ENCODE measurements at regions not wholly inside any gene's neighbourhood (a gene's known extent, or its start where the extent isn't known, plus 50 kb on each side); places are given as distances from the start of the nearest gene placed in this dataset.

DNA sequence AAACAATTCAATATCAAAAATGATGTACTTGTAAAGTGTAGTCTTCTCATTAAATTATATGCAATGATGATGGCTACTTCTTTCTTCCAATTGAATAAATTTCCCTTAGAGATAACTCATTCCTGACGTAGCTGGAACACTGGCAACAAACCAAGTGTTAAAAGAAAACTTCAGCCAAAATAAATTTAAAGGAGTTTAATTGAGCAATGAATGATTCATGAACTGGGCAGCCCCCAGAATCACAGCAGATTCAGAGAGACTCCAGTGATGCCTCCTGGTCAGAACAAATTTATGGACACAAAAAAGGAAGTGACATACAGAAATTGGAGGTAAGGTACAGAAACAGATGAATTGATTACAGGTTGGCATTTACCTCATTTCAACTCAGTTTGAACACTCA, 276.5 kb downstream of the DSC3 start:
- Histone ChIP-seq H3K9ac (ENCODE audit: control insufficient read depth, extremely low read depth, insufficient read depth, low read length) (no peak overlapping the region), H3K4me2 (ENCODE audit: control insufficient read depth, extremely low read depth, insufficient read depth, low read depth, low read length) (no peak overlapping the region), H3K36me3 (ENCODE audit: control insufficient read depth in 2 of 2, extremely low read depth in 1 of 2, insufficient read depth in 2 of 2, low read length in 2 of 2) (no peaks in the 10 kb centered on the region), H3K27me3 (ENCODE audit: control insufficient read depth, extremely low read depth, insufficient read depth, low read length) (no peaks in the 10 kb centered on the region), H3K9me3 (ENCODE audit: control insufficient read depth, low read depth, low read length) (no peaks in the 10 kb centered on the region), H2AFZ (ENCODE audit: control insufficient read depth, low read length) (no peak overlapping the region), H3K9me1 (ENCODE audit: control insufficient read depth, extremely low read depth, insufficient read depth, low read length) (no peaks in the 10 kb centered on the region), H3K79me2 (ENCODE audit: control insufficient read depth, insufficient read depth, low read length) (no peaks in the 10 kb centered on the region), H3K4me3 (ENCODE audit: control insufficient read depth in 2 of 3, extremely low read depth in 1 of 3, insufficient read depth in 2 of 3, low read depth in 1 of 3, low read length in 3 of 3) (no peak overlapping the region), H4K20me1 (ENCODE audit: control insufficient read depth, extremely low read depth, insufficient read depth, low read length) (no peaks in the 10 kb centered on the region), H3K4me1 (ENCODE audit: control insufficient read depth, extremely low read depth, insufficient read depth, low read length) (no peaks in the 10 kb centered on the region), H3K27ac (ENCODE audit: control insufficient read depth, insufficient read depth, low read length) (no peak overlapping the region)
- FAIRE-seq, result no peak
- TF ChIP-seq, protein P1, sequence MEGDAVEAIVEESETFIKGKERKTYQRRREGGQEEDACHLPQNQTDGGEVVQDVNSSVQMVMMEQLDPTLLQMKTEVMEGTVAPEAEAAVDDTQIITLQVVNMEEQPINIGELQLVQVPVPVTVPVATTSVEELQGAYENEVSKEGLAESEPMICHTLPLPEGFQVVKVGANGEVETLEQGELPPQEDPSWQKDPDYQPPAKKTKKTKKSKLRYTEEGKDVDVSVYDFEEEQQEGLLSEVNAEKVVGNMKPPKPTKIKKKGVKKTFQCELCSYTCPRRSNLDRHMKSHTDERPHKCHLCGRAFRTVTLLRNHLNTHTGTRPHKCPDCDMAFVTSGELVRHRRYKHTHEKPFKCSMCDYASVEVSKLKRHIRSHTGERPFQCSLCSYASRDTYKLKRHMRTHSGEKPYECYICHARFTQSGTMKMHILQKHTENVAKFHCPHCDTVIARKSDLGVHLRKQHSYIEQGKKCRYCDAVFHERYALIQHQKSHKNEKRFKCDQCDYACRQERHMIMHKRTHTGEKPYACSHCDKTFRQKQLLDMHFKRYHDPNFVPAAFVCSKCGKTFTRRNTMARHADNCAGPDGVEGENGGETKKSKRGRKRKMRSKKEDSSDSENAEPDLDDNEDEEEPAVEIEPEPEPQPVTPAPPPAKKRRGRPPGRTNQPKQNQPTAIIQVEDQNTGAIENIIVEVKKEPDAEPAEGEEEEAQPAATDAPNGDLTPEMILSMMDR (optimal IDR thresholded peaks at IDR 0.05 in 1 of 3, IDR thresholded peaks at IDR 0.05 in 1 of 3, conservative IDR thresholded peaks at IDR 0.05 in 1 of 3; ENCODE audit: extremely low read depth in 1 of 3, insufficient read depth in 2 of 3, low read length in 3 of 3), result no peak
- no peak for TF ChIP-seq EZH2 (IDR thresholded peaks at IDR 0.05; ENCODE audit: low read length)
- no peak for DNase-seq (ENCODE audit: low read depth, low spot score)
- dilution Hi-C loops (cut with MboI; ENCODE audit: extremely low pct_ligation_motif_present, low sequenced_read_pairs), result no loop called here

DNA sequence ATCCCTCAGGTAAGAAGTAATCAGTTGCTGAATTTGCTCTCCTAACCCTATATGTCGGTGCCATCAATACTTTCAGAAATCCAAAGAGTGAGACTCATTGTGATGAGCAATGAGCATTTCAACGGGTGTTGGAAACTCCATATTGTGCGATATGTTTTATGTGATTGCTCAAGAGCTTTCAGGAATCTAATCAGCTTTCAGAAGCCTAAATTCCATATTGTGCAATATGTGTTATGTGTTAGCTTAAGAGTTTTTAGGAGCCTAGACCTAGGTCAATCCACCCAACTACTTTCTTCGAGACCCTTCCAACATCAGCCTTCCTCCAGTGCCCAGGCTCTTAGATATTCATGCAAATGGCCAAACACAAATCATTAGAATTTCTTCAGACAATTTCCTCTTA, 277.3 kb downstream of the DSC3 start:
- H3K27me3 ChIP-seq (ENCODE audit: control insufficient read depth, extremely low read depth, insufficient read depth, low read length), result no peaks in the 10 kb centered on the region
- no peak overlapping the region for H2AFZ ChIP-seq (ENCODE audit: control insufficient read depth, low read length)
- dilution Hi-C loops (cut with MboI; ENCODE audit: extremely low pct_ligation_motif_present, low sequenced_read_pairs), result no loop called here
- no peak overlapping the region for H3K4me2 ChIP-seq (ENCODE audit: control insufficient read depth, extremely low read depth, insufficient read depth, low read depth, low read length)
- no peak overlapping the region for H3K9ac ChIP-seq (ENCODE audit: control insufficient read depth, extremely low read depth, insufficient read depth, low read length)
- no peak overlapping the region for H3K4me3 ChIP-seq (ENCODE audit: control insufficient read depth in 2 of 3, extremely low read depth in 1 of 3, insufficient read depth in 2 of 3, low read depth in 1 of 3, low read length in 3 of 3)
- no peak for DNase-seq (ENCODE audit: low read depth, low spot score)
- TF ChIP-seq, protein P1 (optimal IDR thresholded peaks at IDR 0.05 in 1 of 3, IDR thresholded peaks at IDR 0.05 in 1 of 3, conservative IDR thresholded peaks at IDR 0.05 in 1 of 3; ENCODE audit: extremely low read depth in 1 of 3, insufficient read depth in 2 of 3, low read length in 3 of 3), result no peak
- TF ChIP-seq EZH2 (IDR thresholded peaks at IDR 0.05; ENCODE audit: low read length), result no peak
- H4K20me1 ChIP-seq (ENCODE audit: control insufficient read depth, extremely low read depth, insufficient read depth, low read length), result no peaks in the 10 kb centered on the region
- H3K36me3 ChIP-seq (ENCODE audit: control insufficient read depth in 2 of 2, extremely low read depth in 1 of 2, insufficient read depth in 2 of 2, low read length in 2 of 2), result no peaks in the 10 kb centered on the region
- no peaks in the 10 kb centered on the region for H3K4me1 ChIP-seq (ENCODE audit: control insufficient read depth, extremely low read depth, insufficient read depth, low read length)
- H3K27ac ChIP-seq (ENCODE audit: control insufficient read depth, insufficient read depth, low read length), result no peak overlapping the region
- no peaks in the 10 kb centered on the region for H3K9me3 ChIP-seq (ENCODE audit: control insufficient read depth, low read depth, low read length)
- no peak for FAIRE-seq
- H3K9me1 ChIP-seq (ENCODE audit: control insufficient read depth, extremely low read depth, insufficient read depth, low read length), result no peaks in the 10 kb centered on the region
- no peaks in the 10 kb centered on the region for H3K79me2 ChIP-seq (ENCODE audit: control insufficient read depth, insufficient read depth, low read length)

Data from keratinocyte (primary cell).